PC-9 (cell line): ENCODE measurements at regions not wholly inside any gene's neighbourhood (a gene's known extent, or its start where the extent isn't known, plus 50 kb on each side); places are given as distances from the start of the nearest gene placed in this dataset.

Source experiments
- CTCF ChIP-seq: fragments of 200-600 bp; sonication (generic); conservative IDR thresholded peaks from 2 replicates; pipeline ENCODE4 v1.6.1; 2017; ENCODE audit warnings: mixed run types, antibody characterized with exemption, mild to moderate bottlenecking, moderate library complexity
- EZH2 ChIP-seq: fragments of 200-600 bp; sonication (generic); IDR thresholded peaks from 2 replicates; pipeline ENCODE4 v1.8.0; 2017; ENCODE audit warnings: antibody characterized with exemption, low read depth

GRCh38 chr10:131834152-131834810, 66.5 kb upstream of the PPP2R2D start:
- no peak for TF ChIP-seq CTCF
- no peak for TF ChIP-seq EZH2
